ENCODE measurements at regions not wholly inside any gene's neighbourhood (a gene's known extent, or its start where the extent isn't known, plus 50 kb on each side); places are given as distances from the start of the nearest gene placed in this dataset.

DNA sequence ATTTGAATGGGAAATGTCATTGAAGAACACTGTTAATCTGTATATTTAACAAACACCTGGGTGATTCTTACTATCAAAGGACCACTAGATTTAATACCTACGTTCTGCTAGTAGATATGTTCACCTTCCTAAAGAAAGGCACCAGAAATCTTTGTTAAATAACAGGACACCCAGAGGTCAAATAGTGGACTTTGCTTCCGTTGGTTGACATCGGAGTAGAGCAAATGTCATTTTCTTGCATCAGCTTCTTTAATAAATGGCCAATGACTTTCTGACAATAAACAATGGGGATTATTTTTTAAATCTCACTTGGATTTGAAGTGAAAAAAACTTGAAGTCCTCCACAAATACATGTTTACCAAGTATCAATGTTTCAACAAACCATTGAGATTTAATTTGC is 111.1 kb downstream of the LACC1 start:
- ATAC-seq: no peak
- DNase-seq: no peak
- Histone ChIP-seq H3K9me3 (peaks cover 0 to 4% (median 0%) of the 10 kb centered on the region in 3 donors), H3K27ac (no peak overlapping the region), H3K36me3 (no peaks in the 10 kb centered on the region), H3K4me1 (peaks cover 3 to 5% of the 10 kb centered on the region in 2 donors), H3K27me3 (no peaks in the 10 kb centered on the region), H3K4me3 (no peak overlapping the region)
- TF ChIP-seq POLR2A (IDR thresholded peaks at IDR 0.05): no peak
- TF ChIP-seq, protein P1, sequence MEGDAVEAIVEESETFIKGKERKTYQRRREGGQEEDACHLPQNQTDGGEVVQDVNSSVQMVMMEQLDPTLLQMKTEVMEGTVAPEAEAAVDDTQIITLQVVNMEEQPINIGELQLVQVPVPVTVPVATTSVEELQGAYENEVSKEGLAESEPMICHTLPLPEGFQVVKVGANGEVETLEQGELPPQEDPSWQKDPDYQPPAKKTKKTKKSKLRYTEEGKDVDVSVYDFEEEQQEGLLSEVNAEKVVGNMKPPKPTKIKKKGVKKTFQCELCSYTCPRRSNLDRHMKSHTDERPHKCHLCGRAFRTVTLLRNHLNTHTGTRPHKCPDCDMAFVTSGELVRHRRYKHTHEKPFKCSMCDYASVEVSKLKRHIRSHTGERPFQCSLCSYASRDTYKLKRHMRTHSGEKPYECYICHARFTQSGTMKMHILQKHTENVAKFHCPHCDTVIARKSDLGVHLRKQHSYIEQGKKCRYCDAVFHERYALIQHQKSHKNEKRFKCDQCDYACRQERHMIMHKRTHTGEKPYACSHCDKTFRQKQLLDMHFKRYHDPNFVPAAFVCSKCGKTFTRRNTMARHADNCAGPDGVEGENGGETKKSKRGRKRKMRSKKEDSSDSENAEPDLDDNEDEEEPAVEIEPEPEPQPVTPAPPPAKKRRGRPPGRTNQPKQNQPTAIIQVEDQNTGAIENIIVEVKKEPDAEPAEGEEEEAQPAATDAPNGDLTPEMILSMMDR (IDR thresholded peaks at IDR 0.05 in 4 of 5, conservative IDR thresholded peaks at IDR 0.05 in 1 of 5): no peak
- in situ Hi-C loops (cut with MboI; ENCODE audit: low sequenced_read_pairs in 4 of 4): no loop called here
- intact Hi-C loops (cut with DNase I; ENCODE audit: low total_unique reads): no loop called here

DNA sequence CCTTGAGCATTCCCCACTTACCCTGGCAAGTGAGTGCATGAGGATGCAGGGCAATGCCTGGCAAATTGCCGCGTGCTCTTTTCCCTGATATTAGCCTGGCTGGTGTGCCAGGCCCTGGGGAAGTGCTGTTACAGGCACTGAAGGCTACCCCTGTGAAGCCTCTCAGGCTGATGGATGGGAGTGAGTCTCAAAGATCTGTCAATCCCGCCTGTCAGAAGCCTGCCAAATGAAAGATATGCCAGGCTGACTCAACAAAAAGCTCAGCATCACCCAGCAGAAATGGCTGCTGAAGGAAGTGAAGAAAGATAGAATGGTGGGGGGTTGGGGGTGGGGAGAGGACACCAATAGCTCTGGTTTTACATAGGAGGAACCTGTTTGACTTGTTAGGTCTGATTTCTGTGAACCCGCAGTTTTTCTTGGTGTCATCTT is 112.1 kb downstream of the LACC1 start:
- TF ChIP-seq, protein P1 (IDR thresholded peaks at IDR 0.05 in 4 of 5, conservative IDR thresholded peaks at IDR 0.05 in 1 of 5): no peak
- Histone ChIP-seq H3K4me3 (no peak overlapping the region), H3K9me3 (peaks cover 0 to 4% (median 0%) of the 10 kb centered on the region in 3 donors), H3K4me1 (peaks cover 3 to 5% of the 10 kb centered on the region in 2 donors), H3K27ac (no peak overlapping the region), H3K36me3 (no peaks in the 10 kb centered on the region), H3K27me3 (no peaks in the 10 kb centered on the region)
- DNase-seq (no peak), ATAC-seq (no peak)
- in situ Hi-C loops (cut with MboI; ENCODE audit: low sequenced_read_pairs in 4 of 4) (no loop called here), intact Hi-C loops (cut with DNase I; ENCODE audit: low total_unique reads) (no loop called here)

DNA sequence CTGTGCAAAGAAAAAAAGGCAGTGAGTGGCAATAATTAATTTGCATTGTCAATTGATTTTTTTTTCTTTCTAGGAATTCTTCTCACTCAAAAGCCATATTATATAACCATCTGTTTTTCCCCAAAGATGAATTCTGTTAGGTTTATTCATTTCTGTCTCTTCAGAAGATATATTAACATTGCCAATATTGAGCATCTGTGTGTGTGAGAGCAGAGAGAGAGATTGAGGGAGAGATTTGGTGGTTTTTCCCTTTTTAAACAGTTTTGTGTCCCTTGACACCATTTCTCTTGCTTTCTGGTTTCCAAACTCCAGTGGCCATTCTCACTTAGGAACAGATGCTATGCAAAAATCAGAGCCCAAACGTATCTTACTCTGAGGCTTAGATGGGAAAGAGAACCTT is 112.5 kb downstream of the LACC1 start:
- H3K36me3 ChIP-seq: no peaks in the 10 kb centered on the region
- TF ChIP-seq POLR2A (IDR thresholded peaks at IDR 0.05): no peak
- TF ChIP-seq, protein P1 (IDR thresholded peaks at IDR 0.05 in 4 of 5, conservative IDR thresholded peaks at IDR 0.05 in 1 of 5): no peak
- no peak for ATAC-seq
- no peak for DNase-seq
- in situ Hi-C loops (cut with MboI; ENCODE audit: low sequenced_read_pairs in 4 of 4) (no loop called here), intact Hi-C loops (cut with DNase I; ENCODE audit: low total_unique reads) (no loop called here)
- H3K9me3 ChIP-seq: peaks cover 0 to 4% (median 0%) of the 10 kb centered on the region in 3 donors
- H3K27me3 ChIP-seq: no peaks in the 10 kb centered on the region
- H3K27ac ChIP-seq: no peak overlapping the region
- H3K4me1 ChIP-seq: peaks cover 3 to 5% of the 10 kb centered on the region in 2 donors
- H3K4me3 ChIP-seq: no peak overlapping the region

DNA sequence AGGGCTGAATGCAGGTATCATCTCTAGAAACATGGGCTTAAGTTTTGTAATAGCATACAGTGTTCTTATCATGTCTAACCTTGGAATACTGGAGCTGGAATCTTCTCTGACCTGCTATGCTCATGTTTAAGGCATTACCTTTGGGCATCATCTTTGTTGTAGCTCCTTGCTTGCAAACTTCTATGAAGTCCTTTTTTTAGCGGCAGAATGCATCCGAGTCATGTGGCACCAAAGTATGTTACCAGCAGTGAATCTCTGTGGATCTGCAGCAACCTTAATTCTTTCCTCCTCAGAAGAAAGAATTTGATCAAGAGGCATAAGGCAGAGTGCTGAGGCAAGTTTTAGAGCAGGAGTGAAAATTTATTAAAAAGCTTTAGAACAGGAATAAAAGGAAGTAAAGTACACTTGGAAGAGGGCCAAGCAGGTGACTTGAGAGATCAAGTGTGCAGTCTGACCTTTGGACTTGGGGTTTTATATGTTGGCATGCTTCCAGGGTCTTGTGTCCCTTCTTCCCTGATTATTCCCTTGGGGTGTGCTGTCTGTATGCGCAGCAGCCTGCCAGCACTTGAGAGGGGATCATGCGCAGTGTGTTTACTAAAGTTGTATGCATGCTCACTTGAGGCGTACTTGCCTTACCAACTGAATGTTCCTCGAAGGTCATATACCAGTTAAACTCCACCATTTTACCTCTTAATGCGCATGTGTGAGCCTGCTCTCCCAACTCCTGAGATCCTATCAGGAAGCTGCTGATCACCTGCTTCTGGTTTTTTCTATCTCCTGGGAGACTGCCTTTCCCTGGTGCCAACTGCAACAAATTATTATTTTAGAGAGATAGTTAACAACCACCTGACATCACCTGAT is 115.5 kb downstream of the LACC1 start:
- Histone ChIP-seq H3K27ac (no peak overlapping the region), H3K4me3 (no peak overlapping the region), H3K4me1 (peaks cover under 1 to 4% of the 10 kb centered on the region in 2 donors), H3K27me3 (no peaks in the 10 kb centered on the region), H3K36me3 (no peaks in the 10 kb centered on the region), H3K9me3 (peaks cover 0 to 4% (median 0%) of the 10 kb centered on the region in 3 donors)
- TF ChIP-seq, protein P1 (IDR thresholded peaks at IDR 0.05 in 4 of 5, conservative IDR thresholded peaks at IDR 0.05 in 1 of 5): no peak
- TF ChIP-seq POLR2A (IDR thresholded peaks at IDR 0.05): no peak
- DNase-seq (no peak), ATAC-seq (no peak)
- in situ Hi-C loops (cut with MboI; ENCODE audit: low sequenced_read_pairs in 4 of 4) (no loop called here), intact Hi-C loops (cut with DNase I; ENCODE audit: low total_unique reads) (no loop called here)
